Activated T-helper 2 cell treated with anti-CD3 and anti-CD28 coated beads, Interferon-gamma antibody, Interleukin-2, Interleukin-4, amounts not matched to agents 10 μg/mL and 5 μg/mL and 100 μg/mL, durations not matched to agents 14 hours and 24 hours and 36 hours (primary cell): ENCODE measurements at regions not wholly inside any gene's neighbourhood (a gene's known extent, or its start where the extent isn't known, plus 50 kb on each side); places are given as distances from the start of the nearest gene placed in this dataset.

Experiments used
- DNase-seq: peaks from one replicate; pipeline ENCODE4 v3.0.0; 2021; ENCODE audit warnings: low spot score
- H3K27ac Mint-ChIP-seq: one replicate; pipeline ENCODE4 v1.8.0; 2021; ENCODE audit warnings: mixed read lengths
- H3K27me3 Mint-ChIP-seq: one replicate; pipeline ENCODE4 v1.8.0; 2021; ENCODE audit warnings: low read depth, mixed read lengths
- H3K36me3 Mint-ChIP-seq: one replicate; pipeline ENCODE4 v1.8.0; 2021; ENCODE audit warnings: low read depth, mixed read lengths
- H3K4me1 Mint-ChIP-seq: one replicate; pipeline ENCODE4 v1.8.0; 2021; ENCODE audit warnings: low read depth, mixed read lengths
- H3K4me3 Mint-ChIP-seq: one replicate; pipeline ENCODE4 v1.8.0; 2021; ENCODE audit warnings: low read depth, mild to moderate bottlenecking, moderate library complexity, mixed read lengths
- H3K9me3 Mint-ChIP-seq: one replicate; pipeline ENCODE4 v1.8.0; 2021; ENCODE audit warnings: mixed read lengths
- intact Hi-C: fragments of 100-400 bp; cut with micrococcal nuclease; formaldehyde crosslinking; loops from one replicate; pipeline ENCODE4 v1.15.1; 2023

GRCh38 chr7:131236318-131236672, 91.4 kb upstream of the MKLN1 start:
- no peaks in the 10 kb centered on the region for H3K36me3 Mint-ChIP-seq
- peak overlapping the region; percentile 98 for H3K27ac Mint-ChIP-seq
- H3K4me3 Mint-ChIP-seq = no peak overlapping the region
- H3K4me1 Mint-ChIP-seq = peaks cover 47% of the 10 kb centered on the region
- DNase-seq = no peak
- no peaks in the 10 kb centered on the region for H3K9me3 Mint-ChIP-seq
- no peaks in the 10 kb centered on the region for H3K27me3 Mint-ChIP-seq
- intact Hi-C loops = loop anchor here (5.0 to 10.0 kb wide), 3 partner anchors 91 to 269 kb away; partner anchors contain the start of gene MKLN1

- intact Hi-C loops = loop anchor here (5.0 to 10.0 kb wide), 3 partner anchors 89 to 266 kb away; partner anchors contain the start of gene MKLN1
- Mint-ChIP-seq H3K4me1 (peaks cover 36% of the 10 kb centered on the region), H3K36me3 (no peaks in the 10 kb centered on the region), H3K27me3 (no peaks in the 10 kb centered on the region), H3K9me3 (no peaks in the 10 kb centered on the region), H3K4me3 (no peak overlapping the region), H3K27ac (no peak overlapping the region)
- DNase-seq = no peak
Observed at GRCh38 chr7:131238347-131238931, 89.2 kb upstream of the MKLN1 start.

- no peak overlapping the region for H3K4me3 Mint-ChIP-seq
- no peaks in the 10 kb centered on the region for H3K27me3 Mint-ChIP-seq
- H3K4me1 Mint-ChIP-seq = peaks cover 18% of the 10 kb centered on the region
- intact Hi-C loops = no loop called here
- no peaks in the 10 kb centered on the region for H3K36me3 Mint-ChIP-seq
- no peak overlapping the region for H3K27ac Mint-ChIP-seq
- H3K9me3 Mint-ChIP-seq = no peaks in the 10 kb centered on the region
- no peak for DNase-seq
Observed at GRCh38 chr7:131241386-131241785, 86.3 kb upstream of the MKLN1 start.

GRCh38 chr7:131242123-131242650, 85.5 kb upstream of the MKLN1 start:
- DNase-seq = no peak
- H3K27ac Mint-ChIP-seq = no peak overlapping the region
- H3K27me3 Mint-ChIP-seq = peaks cover 1% of the 10 kb centered on the region
- H3K4me1 Mint-ChIP-seq = peaks cover 11% of the 10 kb centered on the region
- H3K36me3 Mint-ChIP-seq = no peaks in the 10 kb centered on the region
- no peaks in the 10 kb centered on the region for H3K9me3 Mint-ChIP-seq
- intact Hi-C loops = no loop called here
- no peak overlapping the region for H3K4me3 Mint-ChIP-seq

GRCh38 chr7:131244259-131244852, 83.3 kb upstream of the MKLN1 start:
- H3K27me3 Mint-ChIP-seq = peaks cover 5% of the 10 kb centered on the region
- no peaks in the 10 kb centered on the region for H3K36me3 Mint-ChIP-seq
- H3K4me3 Mint-ChIP-seq = no peak overlapping the region
- no peak overlapping the region for H3K27ac Mint-ChIP-seq
- intact Hi-C loops = no loop called here
- no peak for DNase-seq
- H3K4me1 Mint-ChIP-seq = no peaks in the 10 kb centered on the region
- no peaks in the 10 kb centered on the region for H3K9me3 Mint-ChIP-seq

- Mint-ChIP-seq H3K36me3 (no peaks in the 10 kb centered on the region), H3K27ac (no peak overlapping the region), H3K27me3 (peaks cover 10% of the 10 kb centered on the region), H3K4me1 (peaks cover 4% of the 10 kb centered on the region), H3K9me3 (peaks cover 7% of the 10 kb centered on the region), H3K4me3 (no peak overlapping the region)
- intact Hi-C loops = no loop called here
- no peak for DNase-seq
Observed at GRCh38 chr7:131249003-131249402, 78.7 kb upstream of the MKLN1 start.

- H3K9me3 Mint-ChIP-seq = peaks cover 11% of the 10 kb centered on the region
- peaks cover 10% of the 10 kb centered on the region for H3K27me3 Mint-ChIP-seq
- no peak overlapping the region for H3K27ac Mint-ChIP-seq
- peaks cover 7% of the 10 kb centered on the region for H3K4me1 Mint-ChIP-seq
- no peak for DNase-seq
- H3K4me3 Mint-ChIP-seq = no peak overlapping the region
- peaks cover under 1% of the 10 kb centered on the region for H3K36me3 Mint-ChIP-seq
- intact Hi-C loops = no loop called here
Observed at GRCh38 chr7:131249483-131249882, 78.2 kb upstream of the MKLN1 start.

DNA sequence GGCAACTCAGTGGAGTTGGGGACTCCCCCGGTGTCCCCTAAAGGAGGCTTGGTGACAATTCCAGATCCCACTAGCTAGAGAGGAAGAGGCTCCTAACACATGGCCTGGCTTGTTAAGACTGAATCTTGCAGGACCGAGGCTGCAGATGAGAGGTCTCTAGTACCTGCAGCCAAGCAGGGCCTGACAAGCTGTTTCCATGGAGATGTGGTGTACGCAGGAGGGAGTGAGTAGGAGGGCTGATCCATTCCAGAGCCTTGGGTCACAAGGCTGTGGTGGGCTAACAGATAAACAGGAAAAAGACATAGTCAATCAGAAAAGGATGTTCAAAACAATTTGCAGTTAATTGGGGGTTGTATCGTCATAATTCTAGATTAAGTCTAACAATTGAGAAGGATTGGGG, 77.3 kb upstream of the MKLN1 start:
- peaks cover 12% of the 10 kb centered on the region for H3K27me3 Mint-ChIP-seq
- no peak overlapping the region for H3K27ac Mint-ChIP-seq
- H3K36me3 Mint-ChIP-seq = peaks cover 3% of the 10 kb centered on the region

GRCh38 chr7:131251371-131251770, 76.3 kb upstream of the MKLN1 start:
- intact Hi-C loops = no loop called here
- peaks cover 22% of the 10 kb centered on the region for H3K9me3 Mint-ChIP-seq
- peaks cover 7% of the 10 kb centered on the region for H3K4me1 Mint-ChIP-seq
- peaks cover 12% of the 10 kb centered on the region for H3K27me3 Mint-ChIP-seq
- H3K36me3 Mint-ChIP-seq = peaks cover 3% of the 10 kb centered on the region
- no peak for DNase-seq
- H3K4me3 Mint-ChIP-seq = no peak overlapping the region
- H3K27ac Mint-ChIP-seq = no peak overlapping the region

More for the DNA sequence above, 77.3 kb upstream of the MKLN1 start:
- DNase-seq = no peak
- H3K4me1 Mint-ChIP-seq = peaks cover 7% of the 10 kb centered on the region
- intact Hi-C loops = no loop called here
- H3K9me3 Mint-ChIP-seq = peaks cover 19% of the 10 kb centered on the region
- no peak overlapping the region for H3K4me3 Mint-ChIP-seq

DNA sequence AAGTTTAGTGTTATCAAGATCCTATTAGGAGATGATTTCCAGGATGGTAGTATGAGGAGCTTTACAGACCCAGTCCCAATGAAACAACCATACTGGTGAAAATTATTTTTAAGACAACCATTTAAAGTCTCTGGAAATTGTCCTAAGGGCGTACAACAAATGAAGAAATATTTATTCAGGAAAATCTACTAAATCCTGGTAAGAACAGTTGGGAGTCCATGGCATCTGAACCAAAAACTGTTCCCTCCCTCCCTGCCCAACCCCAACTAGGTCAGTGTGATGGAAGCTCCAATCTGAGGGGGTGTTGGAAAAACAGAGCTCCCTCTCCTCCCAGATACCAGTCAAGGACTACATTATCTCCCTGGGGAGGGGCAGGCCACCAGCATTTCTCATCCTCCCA, 74.7 kb upstream of the MKLN1 start:
- Mint-ChIP-seq H3K9me3 (peaks cover 24% of the 10 kb centered on the region), H3K4me3 (no peak overlapping the region), H3K27ac (no peak overlapping the region), H3K27me3 (peaks cover 16% of the 10 kb centered on the region), H3K36me3 (peaks cover 3% of the 10 kb centered on the region), H3K4me1 (peaks cover 7% of the 10 kb centered on the region)
- intact Hi-C loops = no loop called here
- no peak for DNase-seq

DNA sequence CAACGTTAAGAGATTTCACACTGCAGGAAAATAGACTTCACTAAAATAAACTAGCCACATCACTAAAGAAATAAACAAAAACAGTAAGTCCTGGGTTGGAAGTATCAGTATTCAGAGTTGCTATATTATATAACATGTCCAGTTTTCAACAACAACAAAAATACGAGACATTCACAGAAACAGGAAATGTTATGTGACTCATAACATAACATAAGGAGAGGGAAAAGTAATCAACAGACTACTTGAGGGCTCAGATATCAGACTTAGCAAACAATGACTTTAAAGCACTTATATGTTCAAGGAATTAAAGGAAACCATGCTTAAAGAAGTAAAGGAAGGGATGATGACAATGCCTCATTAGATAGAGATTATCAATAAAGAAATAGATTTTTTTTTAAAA, 73.5 kb upstream of the MKLN1 start:
- H3K36me3 Mint-ChIP-seq = peaks cover 3% of the 10 kb centered on the region
- H3K27me3 Mint-ChIP-seq = peaks cover 17% of the 10 kb centered on the region
- intact Hi-C loops = no loop called here
- no peak for DNase-seq
- peaks cover 24% of the 10 kb centered on the region for H3K9me3 Mint-ChIP-seq
- no peak overlapping the region for H3K4me3 Mint-ChIP-seq
- peaks cover 7% of the 10 kb centered on the region for H3K4me1 Mint-ChIP-seq
- H3K27ac Mint-ChIP-seq = no peak overlapping the region

GRCh38 chr7:131255242-131255641, 72.4 kb upstream of the MKLN1 start:
- no peak for DNase-seq
- peaks cover 3% of the 10 kb centered on the region for H3K36me3 Mint-ChIP-seq
- no peak overlapping the region for H3K4me3 Mint-ChIP-seq
- intact Hi-C loops = no loop called here
- peaks cover 7% of the 10 kb centered on the region for H3K4me1 Mint-ChIP-seq
- peaks cover 24% of the 10 kb centered on the region for H3K9me3 Mint-ChIP-seq
- H3K27me3 Mint-ChIP-seq = peaks cover 11% of the 10 kb centered on the region
- H3K27ac Mint-ChIP-seq = no peak overlapping the region

DNA sequence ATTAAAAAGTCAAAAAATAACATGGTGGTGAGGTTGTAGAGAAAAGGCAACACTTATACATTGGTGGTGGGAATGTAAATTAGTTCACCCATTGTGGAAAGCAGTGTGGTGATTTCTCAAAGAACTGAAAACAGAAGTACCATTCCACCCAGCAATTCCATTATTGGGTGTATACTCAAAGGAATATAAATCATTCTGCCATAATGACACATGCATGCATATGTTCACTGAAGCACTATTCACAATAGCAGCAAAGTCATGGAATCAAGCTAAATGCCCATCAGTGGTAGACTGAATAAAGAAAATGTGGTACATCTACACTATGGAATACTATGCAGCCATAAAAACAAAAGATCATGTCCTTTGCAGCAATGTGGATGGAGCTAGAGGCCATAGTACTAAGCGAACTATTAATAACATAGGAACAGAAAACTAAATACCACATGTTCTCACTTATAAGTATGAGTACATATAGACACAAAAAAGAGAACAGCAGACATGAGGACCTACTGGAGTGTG, 66.1 kb upstream of the MKLN1 start:
- intact Hi-C loops = no loop called here
- no peak for DNase-seq
- peaks cover 22% of the 10 kb centered on the region for H3K27me3 Mint-ChIP-seq
- H3K27ac Mint-ChIP-seq = no peak overlapping the region
- no peak overlapping the region for H3K4me3 Mint-ChIP-seq
- no peaks in the 10 kb centered on the region for H3K4me1 Mint-ChIP-seq
- peaks cover under 1% of the 10 kb centered on the region for H3K9me3 Mint-ChIP-seq
- H3K36me3 Mint-ChIP-seq = no peaks in the 10 kb centered on the region
